Gastroesophageal sphincter (tissue), 4 donors: ENCODE measurements at regions not wholly inside any gene's neighbourhood (a gene's known extent, or its start where the extent isn't known, plus 50 kb on each side); places are given as distances from the start of the nearest gene placed in this dataset.

Source experiments
- ATAC-seq: fragments of 150-250 bp; one replicate; pipeline ENCODE4 v1.9.1; 2016; ENCODE audit warnings: mild to moderate bottlenecking, moderate library complexity
- H3K27ac ChIP-seq, 4 donors: fragments of 200-600 bp; sonication (generic) in 3 of 4; 1 replicate in 3 of 4; 2 replicates in 1 of 4; pipeline ENCODE4 v1.5.1; 2016 to 2019
- H3K27me3 ChIP-seq: fragments of 200-600 bp; sonication (generic); one replicate; pipeline ENCODE4 v1.5.1; 2019
- H3K36me3 ChIP-seq, 2 donors: fragments of 200-600 bp; sonication (generic); one replicate each; pipeline ENCODE4 v1.5.1; 2019; ENCODE audit warnings: control low read depth in 1 of 2
- H3K4me1 ChIP-seq, 3 donors: fragments of 200-600 bp; sonication (generic); 1 replicate in 2 of 3; 2 replicates in 1 of 3; pipeline ENCODE4 v1.5.1; 2016 to 2019; ENCODE audit warnings: control low read depth in 2 of 3
- H3K4me3 ChIP-seq, 2 donors: fragments of 200-600 bp; sonication (generic); one replicate each; pipeline ENCODE4 v1.5.1; 2019; ENCODE audit warnings: mild to moderate bottlenecking in 1 of 2, moderate library complexity in 1 of 2
- H3K9me3 ChIP-seq, 3 donors: fragments of 200-600 bp; sonication (generic); one replicate each; pipeline ENCODE4 v1.5.1; 2017 to 2019; ENCODE audit warnings: control low read depth in 2 of 3
- EP300 ChIP-seq: sonication (generic); formaldehyde crosslinking; IDR thresholded peaks from one replicate; pipeline ENCODE4 v1.6.1; 2017; ENCODE audit warnings: antibody characterized with exemption, mild to moderate bottlenecking
- POLR2A ChIP-seq, 2 donors: fragments of 450-650 bp; IDR thresholded peaks; one replicate each; pipeline ENCODE4 v1.6.1; 2017; ENCODE audit warnings: antibody characterized with exemption in 2 of 2, mild to moderate bottlenecking in 2 of 2, moderate library complexity in 1 of 2
- POLR2AphosphoS5 ChIP-seq: sonication (generic); formaldehyde crosslinking; IDR thresholded peaks from one replicate; pipeline ENCODE4 v1.6.1; 2017; ENCODE audit warnings: antibody characterized with exemption
- WGBS, 2 donors: methylation state at CpG; one replicate each; pipeline ENCODE4 v1.1.5; 2018; ENCODE audit warnings: low coverage in 1 of 2; 5-methylcytosine and 5-hydroxymethylcytosine counted together
- TF ChIP-seq, protein P1 (sequence below), 4 experiments: fragments of 200-600 bp in 2 of 4; fragments of 450-650 bp in 2 of 4; sonication (generic) in 1 of 4; IDR thresholded peaks; one replicate each; pipeline ENCODE4 v1.5.1; 2017 to 2019; ENCODE audit warnings: antibody characterized with exemption in 4 of 4, mild to moderate bottlenecking in 2 of 4, moderate library complexity in 2 of 4

DNA sequence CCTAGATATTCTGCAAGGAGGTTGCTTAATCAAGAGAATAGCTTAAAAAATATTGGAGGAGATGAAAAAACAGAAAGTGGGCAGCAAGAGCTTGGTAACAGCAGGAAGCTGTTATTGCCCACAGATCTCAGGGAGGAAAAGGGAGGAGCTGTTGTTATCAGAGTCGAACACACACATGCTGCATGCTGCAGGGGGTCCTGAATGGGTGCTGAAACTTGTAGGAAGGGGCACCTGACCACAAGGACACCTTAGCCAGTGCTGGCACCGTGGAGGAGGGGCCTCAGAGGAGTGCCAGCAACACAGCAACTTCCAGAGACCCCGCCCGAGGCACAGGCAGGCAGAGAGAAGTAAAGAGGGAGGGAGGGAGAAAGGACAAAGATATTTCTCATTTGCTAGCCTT is 332.9 kb downstream of the SOCS6 start:
- TF ChIP-seq, protein P1, sequence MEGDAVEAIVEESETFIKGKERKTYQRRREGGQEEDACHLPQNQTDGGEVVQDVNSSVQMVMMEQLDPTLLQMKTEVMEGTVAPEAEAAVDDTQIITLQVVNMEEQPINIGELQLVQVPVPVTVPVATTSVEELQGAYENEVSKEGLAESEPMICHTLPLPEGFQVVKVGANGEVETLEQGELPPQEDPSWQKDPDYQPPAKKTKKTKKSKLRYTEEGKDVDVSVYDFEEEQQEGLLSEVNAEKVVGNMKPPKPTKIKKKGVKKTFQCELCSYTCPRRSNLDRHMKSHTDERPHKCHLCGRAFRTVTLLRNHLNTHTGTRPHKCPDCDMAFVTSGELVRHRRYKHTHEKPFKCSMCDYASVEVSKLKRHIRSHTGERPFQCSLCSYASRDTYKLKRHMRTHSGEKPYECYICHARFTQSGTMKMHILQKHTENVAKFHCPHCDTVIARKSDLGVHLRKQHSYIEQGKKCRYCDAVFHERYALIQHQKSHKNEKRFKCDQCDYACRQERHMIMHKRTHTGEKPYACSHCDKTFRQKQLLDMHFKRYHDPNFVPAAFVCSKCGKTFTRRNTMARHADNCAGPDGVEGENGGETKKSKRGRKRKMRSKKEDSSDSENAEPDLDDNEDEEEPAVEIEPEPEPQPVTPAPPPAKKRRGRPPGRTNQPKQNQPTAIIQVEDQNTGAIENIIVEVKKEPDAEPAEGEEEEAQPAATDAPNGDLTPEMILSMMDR (IDR thresholded peaks at IDR 0.05) = no peak
- TF ChIP-seq EP300 = no peak
- no peak for TF ChIP-seq POLR2AphosphoS5
- TF ChIP-seq POLR2A (IDR thresholded peaks at IDR 0.05) = no peak
- no peaks in the 10 kb centered on the region for H3K4me1 ChIP-seq
- no peaks in the 10 kb centered on the region for H3K9me3 ChIP-seq
- H3K27me3 ChIP-seq = no peaks in the 10 kb centered on the region
- WGBS, 2 donors = 29 to 39% methylated on average over 4 of the region's 4 CpGs
- ATAC-seq = no peak
- H3K4me3 ChIP-seq = no peak overlapping the region
- H3K27ac ChIP-seq = no peak overlapping the region
- no peaks in the 10 kb centered on the region for H3K36me3 ChIP-seq

DNA sequence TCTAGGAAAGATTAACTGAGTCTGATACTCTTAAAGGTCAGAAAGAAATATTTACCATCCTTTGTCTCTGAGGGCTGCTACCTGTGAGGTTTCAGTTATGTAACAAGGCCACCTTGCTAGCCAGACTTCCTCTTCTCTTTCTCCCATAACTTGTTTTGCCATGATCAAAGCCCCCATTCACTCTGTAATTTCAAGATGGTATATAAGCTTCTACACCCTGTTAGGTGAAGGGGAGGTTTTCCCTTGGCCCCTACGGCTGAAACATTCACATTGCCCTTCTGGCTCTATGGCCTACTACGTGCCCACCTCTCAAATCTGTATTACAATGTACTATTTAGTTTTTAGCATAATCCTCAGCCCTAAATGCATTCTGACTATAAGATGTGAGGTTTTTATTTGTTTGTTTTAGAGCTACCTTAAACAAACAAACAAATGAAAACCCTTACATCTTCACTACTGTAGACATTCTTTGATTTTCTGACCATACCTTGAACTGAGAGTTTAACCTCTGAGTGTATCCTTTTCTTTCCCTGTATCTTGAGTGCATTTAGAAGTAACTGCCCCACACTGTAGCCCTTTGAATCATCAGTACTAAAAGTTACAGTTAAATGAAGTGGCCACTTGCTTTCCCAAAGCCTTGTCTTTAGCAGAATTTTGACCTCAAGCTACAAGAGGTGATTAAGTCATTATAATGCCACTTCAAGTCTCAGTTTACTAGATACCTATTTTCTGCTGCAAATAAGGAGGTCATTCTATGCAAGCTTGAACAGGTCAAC is 332.2 kb downstream of the SOCS6 start:
- H3K27ac ChIP-seq = no peak overlapping the region
- H3K4me3 ChIP-seq = no peak overlapping the region
- ATAC-seq = no peak
- no peaks in the 10 kb centered on the region for H3K27me3 ChIP-seq
- no peaks in the 10 kb centered on the region for H3K36me3 ChIP-seq
- H3K4me1 ChIP-seq = no peaks in the 10 kb centered on the region
- TF ChIP-seq POLR2A (IDR thresholded peaks at IDR 0.05) (no peak), POLR2AphosphoS5 (no peak), EP300 (no peak)
- TF ChIP-seq, protein P1 (IDR thresholded peaks at IDR 0.05) = no peak
- no peaks in the 10 kb centered on the region for H3K9me3 ChIP-seq
- WGBS, 2 donors = 41 to 44% methylated on average over 2 of the region's 2 CpGs

DNA sequence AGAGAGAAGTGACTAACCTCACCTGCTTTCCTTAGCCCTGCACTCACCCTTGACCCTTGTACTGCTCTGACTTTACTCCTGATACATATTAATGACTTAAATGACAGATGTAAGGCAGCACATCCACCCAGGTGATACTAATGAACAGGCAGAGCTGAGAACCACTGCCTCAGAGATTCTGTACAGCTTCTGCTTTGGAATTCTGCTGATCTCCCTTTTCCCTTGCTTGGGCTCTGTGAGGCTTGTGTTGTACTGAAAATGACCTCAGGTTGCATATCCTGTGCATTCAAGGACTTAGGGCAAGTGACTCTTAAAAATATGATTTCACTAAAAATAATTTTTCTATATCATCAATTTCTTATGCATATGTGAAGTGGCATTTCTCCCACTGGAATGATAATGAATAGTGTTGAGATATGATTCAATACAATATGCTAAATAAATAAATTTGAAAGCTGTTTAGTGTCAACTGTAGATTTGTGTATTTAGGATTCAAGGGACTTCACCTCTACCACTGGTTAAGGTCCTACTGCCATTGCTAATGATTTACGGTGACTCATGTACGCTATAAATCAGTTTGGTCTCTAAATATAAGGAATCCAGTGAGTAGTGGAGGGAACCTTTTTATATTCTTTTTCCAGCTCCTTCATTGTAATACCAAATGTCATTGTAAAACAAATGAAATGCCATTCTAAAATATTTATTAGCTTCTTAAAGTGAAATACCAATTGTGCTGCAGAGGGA is 328.3 kb downstream of the SOCS6 start:
- TF ChIP-seq, protein P1 (IDR thresholded peaks at IDR 0.05) = no peak
- no peak for ATAC-seq
- H3K36me3 ChIP-seq = no peaks in the 10 kb centered on the region
- no peak overlapping the region for H3K4me3 ChIP-seq
- 59 to 84% methylated on average over 2 of the region's 2 CpGs for WGBS, 2 donors
- no peaks in the 10 kb centered on the region for H3K27me3 ChIP-seq
- H3K4me1 ChIP-seq = no peaks in the 10 kb centered on the region
- no peak overlapping the region for H3K27ac ChIP-seq
- no peaks in the 10 kb centered on the region for H3K9me3 ChIP-seq

DNA sequence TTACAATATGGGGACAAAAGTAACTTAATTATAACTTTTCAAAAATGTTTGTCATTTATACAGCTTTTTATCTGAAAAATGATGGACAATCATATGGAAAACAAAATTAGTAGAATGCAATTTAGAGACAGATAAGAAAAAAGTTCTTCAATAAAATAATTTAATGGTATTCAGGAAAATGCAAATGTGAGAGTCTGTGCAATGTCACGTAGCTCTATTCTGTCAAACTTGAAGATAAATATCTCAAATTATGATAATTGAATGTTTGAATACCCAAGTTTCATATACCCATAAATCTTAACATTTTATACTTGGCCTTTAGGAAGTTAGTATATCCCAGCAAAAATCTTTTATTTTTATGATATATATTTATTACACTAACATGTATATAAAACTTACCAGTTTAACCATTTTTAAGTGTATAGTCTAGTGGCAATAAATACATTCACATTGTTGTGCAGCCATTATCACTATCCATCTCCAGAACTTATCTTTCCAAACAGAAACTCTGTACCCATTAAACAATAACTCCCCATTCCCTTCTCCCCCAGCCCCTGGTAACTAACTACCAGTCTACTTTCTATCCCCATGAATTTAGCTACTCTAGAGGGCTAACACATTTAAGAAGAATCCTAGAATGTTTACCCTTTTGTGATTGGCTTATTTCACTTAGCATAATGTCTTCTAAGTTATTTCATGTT is 311.5 kb downstream of the SOCS6 start:
- TF ChIP-seq POLR2AphosphoS5 (no peak), EP300 (no peak)
- Histone ChIP-seq H3K27me3 (peaks cover 5% of the 10 kb centered on the region), H3K4me1 (no peaks in the 10 kb centered on the region), H3K9me3 (no peaks in the 10 kb centered on the region), H3K27ac (no peak overlapping the region), H3K36me3 (no peaks in the 10 kb centered on the region), H3K4me3 (no peak overlapping the region)
- no peak for ATAC-seq
- WGBS, 2 donors = 54 to 60% methylated on average over 1 of the region's 1 CpG

GRCh38 chr18:70598406-70598805 is 309.6 kb downstream of the SOCS6 start:
- no peaks in the 10 kb centered on the region for H3K9me3 ChIP-seq
- peaks cover 5% of the 10 kb centered on the region for H3K27me3 ChIP-seq
- H3K4me3 ChIP-seq = no peak overlapping the region
- ATAC-seq = no peak
- TF ChIP-seq, protein P1 (IDR thresholded peaks at IDR 0.05) = no peak
- TF ChIP-seq POLR2AphosphoS5 = no peak
- TF ChIP-seq POLR2A (IDR thresholded peaks at IDR 0.05) = no peak
- no peak for TF ChIP-seq EP300
- no peak overlapping the region for H3K27ac ChIP-seq
- H3K4me1 ChIP-seq = no peaks in the 10 kb centered on the region
- H3K36me3 ChIP-seq = no peaks in the 10 kb centered on the region
